ENCODE measurements at regions not wholly inside any gene's neighbourhood (a gene's known extent, or its start where the extent isn't known, plus 50 kb on each side); places are given as distances from the start of the nearest gene placed in this dataset.
A peak's percentile ranks its signal among the peaks of the same experiment; 100 is the strongest.

- TF ChIP-seq ZNF462 (CRISPR knock-in tag; IDR thresholded peaks at IDR 0.05) (no peak), REST (IDR thresholded peaks at IDR 0.05; ENCODE audit: unreplicated experiment) (no peak)
- TF ChIP-seq, protein P1, sequence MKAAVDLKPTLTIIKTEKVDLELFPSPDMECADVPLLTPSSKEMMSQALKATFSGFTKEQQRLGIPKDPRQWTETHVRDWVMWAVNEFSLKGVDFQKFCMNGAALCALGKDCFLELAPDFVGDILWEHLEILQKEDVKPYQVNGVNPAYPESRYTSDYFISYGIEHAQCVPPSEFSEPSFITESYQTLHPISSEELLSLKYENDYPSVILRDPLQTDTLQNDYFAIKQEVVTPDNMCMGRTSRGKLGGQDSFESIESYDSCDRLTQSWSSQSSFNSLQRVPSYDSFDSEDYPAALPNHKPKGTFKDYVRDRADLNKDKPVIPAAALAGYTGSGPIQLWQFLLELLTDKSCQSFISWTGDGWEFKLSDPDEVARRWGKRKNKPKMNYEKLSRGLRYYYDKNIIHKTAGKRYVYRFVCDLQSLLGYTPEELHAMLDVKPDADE (IDR thresholded peaks at IDR 0.05) = no peak
Measured at GRCh38 chr15:37695719-37696118, 238.7 kb upstream of the TMCO5A start (continued).

DNA sequence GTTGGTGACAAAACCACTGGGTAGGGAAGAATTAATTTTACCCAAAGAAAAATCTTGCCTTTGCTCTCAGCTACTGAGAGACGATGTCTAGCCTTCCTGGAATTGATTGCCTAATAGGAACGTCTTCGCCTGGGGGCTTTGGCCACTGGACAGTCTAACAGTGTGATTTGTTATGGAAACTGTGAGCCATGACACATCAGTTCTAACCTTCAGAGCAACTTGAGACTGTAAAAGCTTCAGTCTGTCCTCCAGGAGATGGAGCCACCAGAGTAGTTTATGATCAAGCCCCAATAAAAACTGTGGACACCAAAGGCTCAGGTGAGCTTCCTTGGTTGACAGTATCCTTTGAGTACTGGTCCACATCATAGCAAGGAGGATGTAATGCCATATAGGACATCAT, 235.8 kb upstream of the TMCO5A start:
- no peak for ATAC-seq
- Mint-ChIP-seq H3K36me3 (ENCODE audit: low read depth) (no peaks in the 10 kb centered on the region), H3K27ac (no peak overlapping the region)

More for the DNA sequence above, 235.8 kb upstream of the TMCO5A start:
- no peak overlapping the region for H2AFZ ChIP-seq
- Mint-ChIP-seq H3K27me3 (ENCODE audit: insufficient read depth, low read depth, poor library complexity) (no peaks in the 10 kb centered on the region), H3K9me3 (peaks cover 5% of the 10 kb centered on the region; the same call in 2 of the 3 replicates), H3K4me3 (no peak overlapping the region), H3K4me1 (no peaks in the 10 kb centered on the region)
- no peaks in the 10 kb centered on the region for H3F3A ChIP-seq (replicated peaks; ENCODE audit: low read depth)
- H3K4me3 ChIP-seq = no peak overlapping the region
- peak; percentile 3 for DNase-seq (ENCODE audit: low spot score)
- no peaks in the 10 kb centered on the region for H3K79me2 ChIP-seq (replicated peaks; ENCODE audit: insufficient read depth)
- H3K27ac ChIP-seq (ENCODE audit: low read depth) = no peak overlapping the region
- no peaks in the 10 kb centered on the region for H3K27me3 ChIP-seq (ENCODE audit: insufficient read depth)
- no peaks in the 10 kb centered on the region for H3K4me1 ChIP-seq (ENCODE audit: insufficient read depth)
- H4K20me1 ChIP-seq (replicated peaks; ENCODE audit: insufficient read depth) = no peaks in the 10 kb centered on the region
- no peaks in the 10 kb centered on the region for H3K9me2 ChIP-seq (ENCODE audit: insufficient read depth)
- H3K4me2 ChIP-seq = no peak overlapping the region
- TF ChIP-seq ZNF114 (CRISPR knock-in tag; IDR thresholded peaks at IDR 0.05) = no peak
- TF ChIP-seq, protein P2, sequence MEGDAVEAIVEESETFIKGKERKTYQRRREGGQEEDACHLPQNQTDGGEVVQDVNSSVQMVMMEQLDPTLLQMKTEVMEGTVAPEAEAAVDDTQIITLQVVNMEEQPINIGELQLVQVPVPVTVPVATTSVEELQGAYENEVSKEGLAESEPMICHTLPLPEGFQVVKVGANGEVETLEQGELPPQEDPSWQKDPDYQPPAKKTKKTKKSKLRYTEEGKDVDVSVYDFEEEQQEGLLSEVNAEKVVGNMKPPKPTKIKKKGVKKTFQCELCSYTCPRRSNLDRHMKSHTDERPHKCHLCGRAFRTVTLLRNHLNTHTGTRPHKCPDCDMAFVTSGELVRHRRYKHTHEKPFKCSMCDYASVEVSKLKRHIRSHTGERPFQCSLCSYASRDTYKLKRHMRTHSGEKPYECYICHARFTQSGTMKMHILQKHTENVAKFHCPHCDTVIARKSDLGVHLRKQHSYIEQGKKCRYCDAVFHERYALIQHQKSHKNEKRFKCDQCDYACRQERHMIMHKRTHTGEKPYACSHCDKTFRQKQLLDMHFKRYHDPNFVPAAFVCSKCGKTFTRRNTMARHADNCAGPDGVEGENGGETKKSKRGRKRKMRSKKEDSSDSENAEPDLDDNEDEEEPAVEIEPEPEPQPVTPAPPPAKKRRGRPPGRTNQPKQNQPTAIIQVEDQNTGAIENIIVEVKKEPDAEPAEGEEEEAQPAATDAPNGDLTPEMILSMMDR (conservative IDR thresholded peaks at IDR 0.05; ENCODE audit: low read depth in 2 of 2) = peak in 1 of 2 experiments; percentile 12; a peak in 1 of 4 replicates
- H3K36me3 ChIP-seq (ENCODE audit: insufficient read depth) = no peaks in the 10 kb centered on the region

Measured in GM23338 (cell line).